ENCODE measurements at regions not wholly inside any gene's neighbourhood (a gene's known extent, or its start where the extent isn't known, plus 50 kb on each side); places are given as distances from the start of the nearest gene placed in this dataset.

- Histone ChIP-seq H3K4me3 (ENCODE audit: low read depth in 1 of 2, low read length in 1 of 2) (no peak overlapping the region), H3K27ac (no peak overlapping the region), H3K4me1 (ENCODE audit: control insufficient read depth in 1 of 2, insufficient read depth in 1 of 2, low read depth in 1 of 2, low read length in 1 of 2) (no peaks in the 10 kb centered on the region), H3K9me3 (no peaks in the 10 kb centered on the region), H3K27me3 (no peaks in the 10 kb centered on the region), H3K36me3 (no peaks in the 10 kb centered on the region)
- TF ChIP-seq CTCF (IDR thresholded peaks at IDR 0.05) = no peak
Measured at GRCh38 chr14:59087711-59088110, 100.8 kb upstream of the DAAM1 start.

- Histone ChIP-seq H3K27me3 (no peaks in the 10 kb centered on the region), H3K9me3 (no peaks in the 10 kb centered on the region), H3K27ac (no peak overlapping the region), H3K4me3 (ENCODE audit: low read depth in 1 of 2, low read length in 1 of 2) (no peak overlapping the region), H3K4me1 (ENCODE audit: control insufficient read depth in 1 of 2, insufficient read depth in 1 of 2, low read depth in 1 of 2, low read length in 1 of 2) (no peaks in the 10 kb centered on the region), H3K36me3 (no peaks in the 10 kb centered on the region)
- TF ChIP-seq CTCF (IDR thresholded peaks at IDR 0.05) = no peak
Measured at GRCh38 chr14:59090572-59090971, 97.9 kb upstream of the DAAM1 start.

- H3K27ac ChIP-seq = no peak overlapping the region
- no peaks in the 10 kb centered on the region for H3K36me3 ChIP-seq
- H3K4me1 ChIP-seq (ENCODE audit: control insufficient read depth in 1 of 2, insufficient read depth in 1 of 2, low read depth in 1 of 2, low read length in 1 of 2) = no peaks in the 10 kb centered on the region
- no peak for TF ChIP-seq CTCF (IDR thresholded peaks at IDR 0.05)
- no peaks in the 10 kb centered on the region for H3K9me3 ChIP-seq
- H3K4me3 ChIP-seq (ENCODE audit: low read depth in 1 of 2, low read length in 1 of 2) = no peak overlapping the region
- H3K27me3 ChIP-seq = no peaks in the 10 kb centered on the region
Measured at GRCh38 chr14:59091404-59091803, 97.1 kb upstream of the DAAM1 start.

- no peak overlapping the region for H3K4me3 ChIP-seq (ENCODE audit: low read depth in 1 of 2, low read length in 1 of 2)
- no peaks in the 10 kb centered on the region for H3K27me3 ChIP-seq
- no peaks in the 10 kb centered on the region for H3K9me3 ChIP-seq
- H3K36me3 ChIP-seq = no peaks in the 10 kb centered on the region
- no peaks in the 10 kb centered on the region for H3K4me1 ChIP-seq (ENCODE audit: control insufficient read depth in 1 of 2, insufficient read depth in 1 of 2, low read depth in 1 of 2, low read length in 1 of 2)
- no peak for TF ChIP-seq CTCF (IDR thresholded peaks at IDR 0.05)
- no peak overlapping the region for H3K27ac ChIP-seq
Measured at GRCh38 chr14:59091976-59092375, 96.5 kb upstream of the DAAM1 start.

- no peaks in the 10 kb centered on the region for H3K9me3 ChIP-seq
- H3K27ac ChIP-seq = no peak overlapping the region
- no peaks in the 10 kb centered on the region for H3K27me3 ChIP-seq
- no peak for TF ChIP-seq CTCF (IDR thresholded peaks at IDR 0.05)
- no peak overlapping the region for H3K4me3 ChIP-seq (ENCODE audit: low read depth in 1 of 2, low read length in 1 of 2)
- no peaks in the 10 kb centered on the region for H3K36me3 ChIP-seq
- H3K4me1 ChIP-seq (ENCODE audit: control insufficient read depth in 1 of 2, insufficient read depth in 1 of 2, low read depth in 1 of 2, low read length in 1 of 2) = no peaks in the 10 kb centered on the region
Measured at GRCh38 chr14:59093902-59094301, 94.6 kb upstream of the DAAM1 start.

GRCh38 chr14:59096303-59096702 lies 92.2 kb upstream of the DAAM1 start:
- TF ChIP-seq CTCF (IDR thresholded peaks at IDR 0.05) = no peak
- Histone ChIP-seq H3K27ac (no peak overlapping the region), H3K27me3 (no peaks in the 10 kb centered on the region), H3K4me3 (ENCODE audit: low read depth in 1 of 2, low read length in 1 of 2) (no peak overlapping the region), H3K4me1 (ENCODE audit: control insufficient read depth in 1 of 2, insufficient read depth in 1 of 2, low read depth in 1 of 2, low read length in 1 of 2) (no peaks in the 10 kb centered on the region), H3K9me3 (no peaks in the 10 kb centered on the region), H3K36me3 (no peaks in the 10 kb centered on the region)
